Natural killer cell (primary cell): ENCODE measurements at regions not wholly inside any gene's neighbourhood (a gene's known extent, or its start where the extent isn't known, plus 50 kb on each side); places are given as distances from the start of the nearest gene placed in this dataset.

ENCODE experiments used
- ATAC-seq, 3 donors: fragments of 150-1000 bp in 2 of 3; fragments of 200-7000 bp in 1 of 3; cut with Tn5 transposase; 1 replicate in 1 of 3; 2 replicates in 2 of 3; pipeline ENCODE4 v1.10.0; 2021; ENCODE audit warnings: mild to moderate bottlenecking in 2 of 3, moderate library complexity in 2 of 3
- DNase-seq, 2 donors: peaks; one replicate each; pipeline versions ENCODE4 v3.0.0 to v3.0.0-alpha.2; 2013 to 2021; ENCODE audit warnings: mixed read lengths in 1 of 2
- H3K27ac ChIP-seq: one replicate; pipeline ENCODE4 v1.5.1; 2013; ENCODE audit warnings: mild to moderate bottlenecking, low read length
- H3K27me3 ChIP-seq: one replicate; pipeline ENCODE4 v1.6.1; 2013; ENCODE audit warnings: low read length; ENCODE audit not compliant: control insufficient read depth, insufficient read depth
- H3K36me3 ChIP-seq: one replicate; pipeline ENCODE4 v1.6.1; 2013; ENCODE audit warnings: low read length; ENCODE audit not compliant: control insufficient read depth, insufficient read depth
- H3K4me1 ChIP-seq: one replicate; pipeline ENCODE4 v1.6.1; 2013; ENCODE audit warnings: low read length; ENCODE audit not compliant: control insufficient read depth, insufficient read depth
- H3K4me3 ChIP-seq: one replicate; pipeline ENCODE4 v1.5.1; 2013; ENCODE audit warnings: low read length
- H3K9me3 ChIP-seq: one replicate; pipeline ENCODE4 v1.6.1; 2013; ENCODE audit warnings: low read length; ENCODE audit not compliant: control insufficient read depth, insufficient read depth
- H3K27ac Mint-ChIP-seq, 2 donors: one replicate each; pipeline ENCODE4 v1.8.0; 2022; ENCODE audit warnings: mild to moderate bottlenecking in 2 of 2, mixed read lengths in 2 of 2, moderate library complexity in 1 of 2
- H3K27me3 Mint-ChIP-seq, 2 donors: one replicate each; pipeline ENCODE4 v1.8.0; 2022; ENCODE audit warnings: low read depth in 2 of 2, mixed read lengths in 2 of 2
- H3K36me3 Mint-ChIP-seq: one replicate; pipeline ENCODE4 v1.8.0; 2022; ENCODE audit warnings: mixed read lengths
- H3K4me1 Mint-ChIP-seq, 2 donors: one replicate each; pipeline ENCODE4 v1.8.0; 2022; ENCODE audit warnings: mixed read lengths in 2 of 2
- H3K4me3 Mint-ChIP-seq: one replicate; pipeline ENCODE4 v1.8.0; 2022; ENCODE audit warnings: mild to moderate bottlenecking, moderate library complexity, mixed read lengths
- H3K9me3 Mint-ChIP-seq, 2 donors: one replicate each; pipeline ENCODE4 v1.8.0; 2022; ENCODE audit warnings: mixed read lengths in 2 of 2
- WGBS: methylation state at CpG from one replicate; pipeline ENCODE4 v1.1.7; 2013; ENCODE audit warnings: missing lambda C conversion rate; ENCODE audit not compliant: insufficient coverage; 5-methylcytosine and 5-hydroxymethylcytosine counted together
- intact Hi-C: fragments of 100-400 bp; cut with micrococcal nuclease; formaldehyde crosslinking; loops from one replicate; pipeline ENCODE4 v1.14.2; 2022
- TF ChIP-seq, protein P1 (sequence below): fragments of 200-600 bp; IDR thresholded peaks from one replicate; pipeline ENCODE4 v1.8.0; 2022; ENCODE audit warnings: antibody characterized with exemption

GRCh38 chr1:168875831-168876230, 146.8 kb upstream of the DPT start:
- 96% methylated on average over 1 of the region's 1 CpG for WGBS
- no peaks in the 10 kb centered on the region for H3K27me3 Mint-ChIP-seq
- DNase-seq (no peak), ATAC-seq (no peak)
- H3K4me1 ChIP-seq = no peaks in the 10 kb centered on the region
- TF ChIP-seq, protein P1, sequence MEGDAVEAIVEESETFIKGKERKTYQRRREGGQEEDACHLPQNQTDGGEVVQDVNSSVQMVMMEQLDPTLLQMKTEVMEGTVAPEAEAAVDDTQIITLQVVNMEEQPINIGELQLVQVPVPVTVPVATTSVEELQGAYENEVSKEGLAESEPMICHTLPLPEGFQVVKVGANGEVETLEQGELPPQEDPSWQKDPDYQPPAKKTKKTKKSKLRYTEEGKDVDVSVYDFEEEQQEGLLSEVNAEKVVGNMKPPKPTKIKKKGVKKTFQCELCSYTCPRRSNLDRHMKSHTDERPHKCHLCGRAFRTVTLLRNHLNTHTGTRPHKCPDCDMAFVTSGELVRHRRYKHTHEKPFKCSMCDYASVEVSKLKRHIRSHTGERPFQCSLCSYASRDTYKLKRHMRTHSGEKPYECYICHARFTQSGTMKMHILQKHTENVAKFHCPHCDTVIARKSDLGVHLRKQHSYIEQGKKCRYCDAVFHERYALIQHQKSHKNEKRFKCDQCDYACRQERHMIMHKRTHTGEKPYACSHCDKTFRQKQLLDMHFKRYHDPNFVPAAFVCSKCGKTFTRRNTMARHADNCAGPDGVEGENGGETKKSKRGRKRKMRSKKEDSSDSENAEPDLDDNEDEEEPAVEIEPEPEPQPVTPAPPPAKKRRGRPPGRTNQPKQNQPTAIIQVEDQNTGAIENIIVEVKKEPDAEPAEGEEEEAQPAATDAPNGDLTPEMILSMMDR = no peak
- H3K36me3 Mint-ChIP-seq = no peaks in the 10 kb centered on the region
- H3K36me3 ChIP-seq = no peaks in the 10 kb centered on the region
- H3K27me3 ChIP-seq = peaks cover 2% of the 10 kb centered on the region
- H3K4me3 ChIP-seq = no peak overlapping the region
- no peak overlapping the region for H3K27ac Mint-ChIP-seq
- peaks cover 0 to 2% of the 10 kb centered on the region in 2 donors for H3K9me3 Mint-ChIP-seq
- no peaks in the 10 kb centered on the region for H3K9me3 ChIP-seq
- peaks cover 0 to 4% of the 10 kb centered on the region in 2 donors for H3K4me1 Mint-ChIP-seq
- intact Hi-C loops = no loop called here
- no peak overlapping the region for H3K27ac ChIP-seq
- H3K4me3 Mint-ChIP-seq = no peak overlapping the region

DNA sequence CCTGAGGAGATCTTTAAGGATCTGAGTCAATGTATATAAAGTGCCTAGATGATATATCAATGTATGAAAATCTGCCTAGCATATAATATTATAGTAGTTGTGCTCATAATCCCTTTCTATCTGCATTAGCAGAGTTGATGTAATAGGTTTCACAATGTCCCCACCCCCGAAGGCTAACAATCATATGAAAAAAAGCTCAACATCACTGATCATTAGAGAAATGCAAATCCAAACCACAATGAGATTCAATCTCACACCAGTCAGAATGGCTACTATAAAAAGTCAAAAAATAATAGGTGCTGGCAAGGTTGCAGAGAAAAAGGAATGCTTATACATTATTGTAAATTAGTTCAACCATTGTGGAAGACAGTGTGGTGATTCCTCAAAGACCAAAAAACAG, 147.8 kb upstream of the DPT start:
- TF ChIP-seq, protein P1 = no peak
- 80% methylated on average over 1 of the region's 1 CpG for WGBS
- H3K9me3 ChIP-seq = no peaks in the 10 kb centered on the region
- no peak overlapping the region for H3K27ac ChIP-seq
- DNase-seq (no peak), ATAC-seq (no peak)
- H3K4me3 ChIP-seq = no peak overlapping the region
- no peaks in the 10 kb centered on the region for H3K4me1 ChIP-seq
- H3K36me3 ChIP-seq = no peaks in the 10 kb centered on the region
- H3K9me3 Mint-ChIP-seq = peaks cover 0 to 2% of the 10 kb centered on the region in 2 donors
- intact Hi-C loops = no loop called here
- H3K4me1 Mint-ChIP-seq = peaks cover 0 to 4% of the 10 kb centered on the region in 2 donors
- H3K4me3 Mint-ChIP-seq = no peak overlapping the region
- peaks cover 0 to 7% of the 10 kb centered on the region in 2 donors for H3K27me3 Mint-ChIP-seq
- peaks cover 2% of the 10 kb centered on the region for H3K27me3 ChIP-seq
- H3K27ac Mint-ChIP-seq = no peak overlapping the region
- no peaks in the 10 kb centered on the region for H3K36me3 Mint-ChIP-seq

DNA sequence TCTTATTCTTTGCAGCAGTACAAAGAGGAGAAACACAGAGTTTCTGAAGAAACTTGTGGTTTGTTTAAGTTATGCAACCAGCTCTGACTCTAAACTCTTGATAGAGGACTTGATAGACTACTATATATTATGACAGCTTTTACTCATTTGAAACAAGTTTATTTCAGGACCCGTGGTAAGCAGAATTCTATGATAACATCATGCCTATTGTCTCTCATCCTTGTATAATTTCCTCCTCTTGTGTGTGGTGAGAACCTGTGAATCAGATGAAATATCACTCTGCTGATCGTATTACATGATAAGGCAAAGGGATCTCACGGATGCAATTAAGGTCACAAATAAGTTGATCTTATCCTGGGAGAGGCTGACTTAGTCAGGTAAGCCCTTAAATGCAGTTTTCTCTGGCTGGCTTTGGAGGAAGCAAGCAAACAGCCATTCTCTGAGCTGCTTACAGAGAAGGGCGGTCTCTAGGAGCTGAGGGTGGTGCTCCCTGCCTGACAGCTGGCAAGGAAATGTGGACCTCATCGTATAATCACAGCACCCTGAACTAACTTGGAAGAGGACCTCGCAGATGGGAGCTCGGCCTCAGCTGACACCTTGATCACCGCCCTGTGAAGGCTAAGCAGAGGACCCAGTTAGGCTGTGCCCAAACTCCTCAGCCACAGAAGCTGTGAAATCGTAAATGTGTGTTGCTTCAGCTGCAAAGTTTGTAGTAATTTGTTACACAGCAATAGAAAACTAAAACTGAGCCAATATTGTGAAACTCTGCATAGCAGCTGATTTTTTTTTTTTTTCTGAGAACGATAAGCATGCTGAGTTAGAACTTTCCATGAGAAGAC, 151.1 kb upstream of the DPT start:
- no peak overlapping the region for H3K4me3 ChIP-seq
- no peak for DNase-seq
- TF ChIP-seq, protein P1 = no peak
- H3K4me1 Mint-ChIP-seq = peaks cover 0 to 4% of the 10 kb centered on the region in 2 donors
- no peak overlapping the region for H3K27ac ChIP-seq
- 74% methylated on average over 9 of the region's 10 CpGs for WGBS
- H3K27me3 ChIP-seq = peaks cover 2% of the 10 kb centered on the region
- no peaks in the 10 kb centered on the region for H3K36me3 ChIP-seq
- no peak overlapping the region for H3K27ac Mint-ChIP-seq
- H3K27me3 Mint-ChIP-seq = peaks cover 2 to 12% of the 10 kb centered on the region in 2 donors
- no peak for ATAC-seq
- no peaks in the 10 kb centered on the region for H3K9me3 ChIP-seq
- no peaks in the 10 kb centered on the region for H3K4me1 ChIP-seq
- peaks cover 7% of the 10 kb centered on the region for H3K36me3 Mint-ChIP-seq
- intact Hi-C loops = no loop called here
- no peak overlapping the region for H3K4me3 Mint-ChIP-seq
- peaks cover 0 to 2% of the 10 kb centered on the region in 2 donors for H3K9me3 Mint-ChIP-seq
